ENCODE measurements at regions not wholly inside any gene's neighbourhood (a gene's known extent, or its start where the extent isn't known, plus 50 kb on each side); places are given as distances from the start of the nearest gene placed in this dataset.

GRCh38 chr6:48213076-48213788 lies 102.2 kb upstream of the PTCHD4 start:
- H3K27ac ChIP-seq (ENCODE audit: control insufficient read depth, insufficient read depth, low read length): no peak overlapping the region
- no peak for DNase-seq (ENCODE audit: low read depth, low spot score)
- H3K36me3 ChIP-seq (ENCODE audit: control insufficient read depth in 2 of 2, extremely low read depth in 1 of 2, insufficient read depth in 2 of 2, low read length in 2 of 2): no peaks in the 10 kb centered on the region
- peak overlapping the region; percentile 62 for H3K4me2 ChIP-seq (ENCODE audit: control insufficient read depth, extremely low read depth, insufficient read depth, low read depth, low read length)
- H4K20me1 ChIP-seq (ENCODE audit: control insufficient read depth, extremely low read depth, insufficient read depth, low read length): no peaks in the 10 kb centered on the region
- H3K4me3 ChIP-seq (ENCODE audit: control insufficient read depth in 2 of 3, extremely low read depth in 1 of 3, insufficient read depth in 2 of 3, low read depth in 1 of 3, low read length in 3 of 3): no peak overlapping the region
- peaks cover 5% of the 10 kb centered on the region for H3K4me1 ChIP-seq (ENCODE audit: control insufficient read depth, extremely low read depth, insufficient read depth, low read length)
- no peaks in the 10 kb centered on the region for H3K27me3 ChIP-seq (ENCODE audit: control insufficient read depth, extremely low read depth, insufficient read depth, low read length)
- H2AFZ ChIP-seq (ENCODE audit: control insufficient read depth, low read length): peak overlapping the region; percentile 79
- H3K79me2 ChIP-seq (ENCODE audit: control insufficient read depth, insufficient read depth, low read length): no peaks in the 10 kb centered on the region
- no peaks in the 10 kb centered on the region for H3K9me3 ChIP-seq (ENCODE audit: control insufficient read depth, low read depth, low read length)
- H3K9me1 ChIP-seq (ENCODE audit: control insufficient read depth, extremely low read depth, insufficient read depth, low read length): no peaks in the 10 kb centered on the region
- dilution Hi-C loops (cut with MboI; ENCODE audit: extremely low pct_ligation_motif_present, low sequenced_read_pairs): no loop called here
- no peak overlapping the region for H3K9ac ChIP-seq (ENCODE audit: control insufficient read depth, extremely low read depth, insufficient read depth, low read length)
- no peak for TF ChIP-seq EZH2 (IDR thresholded peaks at IDR 0.05; ENCODE audit: low read length)
- TF ChIP-seq, protein P1, sequence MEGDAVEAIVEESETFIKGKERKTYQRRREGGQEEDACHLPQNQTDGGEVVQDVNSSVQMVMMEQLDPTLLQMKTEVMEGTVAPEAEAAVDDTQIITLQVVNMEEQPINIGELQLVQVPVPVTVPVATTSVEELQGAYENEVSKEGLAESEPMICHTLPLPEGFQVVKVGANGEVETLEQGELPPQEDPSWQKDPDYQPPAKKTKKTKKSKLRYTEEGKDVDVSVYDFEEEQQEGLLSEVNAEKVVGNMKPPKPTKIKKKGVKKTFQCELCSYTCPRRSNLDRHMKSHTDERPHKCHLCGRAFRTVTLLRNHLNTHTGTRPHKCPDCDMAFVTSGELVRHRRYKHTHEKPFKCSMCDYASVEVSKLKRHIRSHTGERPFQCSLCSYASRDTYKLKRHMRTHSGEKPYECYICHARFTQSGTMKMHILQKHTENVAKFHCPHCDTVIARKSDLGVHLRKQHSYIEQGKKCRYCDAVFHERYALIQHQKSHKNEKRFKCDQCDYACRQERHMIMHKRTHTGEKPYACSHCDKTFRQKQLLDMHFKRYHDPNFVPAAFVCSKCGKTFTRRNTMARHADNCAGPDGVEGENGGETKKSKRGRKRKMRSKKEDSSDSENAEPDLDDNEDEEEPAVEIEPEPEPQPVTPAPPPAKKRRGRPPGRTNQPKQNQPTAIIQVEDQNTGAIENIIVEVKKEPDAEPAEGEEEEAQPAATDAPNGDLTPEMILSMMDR (optimal IDR thresholded peaks at IDR 0.05 in 1 of 3, IDR thresholded peaks at IDR 0.05 in 1 of 3, conservative IDR thresholded peaks at IDR 0.05 in 1 of 3; ENCODE audit: extremely low read depth in 1 of 3, insufficient read depth in 2 of 3, low read length in 3 of 3): no peak
- peak; percentile 87 for FAIRE-seq

- Histone ChIP-seq H2AFZ (ENCODE audit: control insufficient read depth, low read length) (peak overlapping the region; percentile 53), H3K79me2 (ENCODE audit: control insufficient read depth, insufficient read depth, low read length) (no peaks in the 10 kb centered on the region), H3K9me3 (ENCODE audit: control insufficient read depth, low read depth, low read length) (no peaks in the 10 kb centered on the region), H3K9ac (ENCODE audit: control insufficient read depth, extremely low read depth, insufficient read depth, low read length) (no peak overlapping the region), H4K20me1 (ENCODE audit: control insufficient read depth, extremely low read depth, insufficient read depth, low read length) (no peaks in the 10 kb centered on the region), H3K27ac (ENCODE audit: control insufficient read depth, insufficient read depth, low read length) (no peak overlapping the region), H3K9me1 (ENCODE audit: control insufficient read depth, extremely low read depth, insufficient read depth, low read length) (no peaks in the 10 kb centered on the region), H3K4me2 (ENCODE audit: control insufficient read depth, extremely low read depth, insufficient read depth, low read depth, low read length) (no peak overlapping the region), H3K4me3 (ENCODE audit: control insufficient read depth in 2 of 3, extremely low read depth in 1 of 3, insufficient read depth in 2 of 3, low read depth in 1 of 3, low read length in 3 of 3) (no peak overlapping the region), H3K36me3 (ENCODE audit: control insufficient read depth in 2 of 2, extremely low read depth in 1 of 2, insufficient read depth in 2 of 2, low read length in 2 of 2) (no peaks in the 10 kb centered on the region), H3K4me1 (ENCODE audit: control insufficient read depth, extremely low read depth, insufficient read depth, low read length) (peaks cover 5% of the 10 kb centered on the region), H3K27me3 (ENCODE audit: control insufficient read depth, extremely low read depth, insufficient read depth, low read length) (no peaks in the 10 kb centered on the region)
- dilution Hi-C loops (cut with MboI; ENCODE audit: extremely low pct_ligation_motif_present, low sequenced_read_pairs): no loop called here
- TF ChIP-seq EZH2 (IDR thresholded peaks at IDR 0.05; ENCODE audit: low read length): no peak
- TF ChIP-seq, protein P1 (optimal IDR thresholded peaks at IDR 0.05 in 1 of 3, IDR thresholded peaks at IDR 0.05 in 1 of 3, conservative IDR thresholded peaks at IDR 0.05 in 1 of 3; ENCODE audit: extremely low read depth in 1 of 3, insufficient read depth in 2 of 3, low read length in 3 of 3): no peak
- DNase-seq (ENCODE audit: low read depth, low spot score) (no peak), FAIRE-seq (no peak)
Measured at GRCh38 chr6:48212501-48212900, 101.5 kb upstream of the PTCHD4 start.

All from keratinocyte (primary cell).